ENCODE measurements at regions not wholly inside any gene's neighbourhood (a gene's known extent, or its start where the extent isn't known, plus 50 kb on each side); places are given as distances from the start of the nearest gene placed in this dataset.

DNA sequence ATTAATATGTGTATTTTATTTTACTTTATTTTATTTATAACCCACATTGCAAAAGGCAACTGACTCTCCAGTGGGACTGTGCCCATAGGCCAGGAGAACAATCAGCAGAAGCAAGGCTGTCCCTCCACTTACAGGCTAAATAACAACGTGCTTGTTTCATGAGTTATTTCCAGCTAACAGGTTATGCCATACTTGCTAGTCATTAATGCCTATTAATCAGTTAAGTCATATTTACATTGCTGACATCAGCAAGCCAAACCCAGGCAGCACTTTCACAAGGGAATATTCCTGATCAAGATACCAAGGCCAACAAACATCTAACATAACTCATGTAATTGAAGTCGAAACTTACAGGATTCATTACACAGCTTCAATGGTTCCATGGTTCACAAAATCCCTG is 92.1 kb downstream of the EN1 start:
- intact Hi-C loops (cut with DNase I; ENCODE audit: low total_unique reads), result no loop called here
- Histone ChIP-seq H3K4me1 (no peaks in the 10 kb centered on the region), H3K4me3 (no peak overlapping the region), H3K9me3 (no peaks in the 10 kb centered on the region), H3K36me3 (no peaks in the 10 kb centered on the region), H3K27ac (no peak overlapping the region), H3K27me3 (no peaks in the 10 kb centered on the region)
- in situ Hi-C loops (cut with MboI; ENCODE audit: low sequenced_read_pairs in 4 of 4), result loop anchor here in 2 of 4 donors (5.0 to 25.0 kb wide), 3 partner anchors 107 to 718 kb away; no protein-coding TSS in a partner anchor
- TF ChIP-seq POLR2A (IDR thresholded peaks at IDR 0.05), result no peak
- TF ChIP-seq, protein P1, sequence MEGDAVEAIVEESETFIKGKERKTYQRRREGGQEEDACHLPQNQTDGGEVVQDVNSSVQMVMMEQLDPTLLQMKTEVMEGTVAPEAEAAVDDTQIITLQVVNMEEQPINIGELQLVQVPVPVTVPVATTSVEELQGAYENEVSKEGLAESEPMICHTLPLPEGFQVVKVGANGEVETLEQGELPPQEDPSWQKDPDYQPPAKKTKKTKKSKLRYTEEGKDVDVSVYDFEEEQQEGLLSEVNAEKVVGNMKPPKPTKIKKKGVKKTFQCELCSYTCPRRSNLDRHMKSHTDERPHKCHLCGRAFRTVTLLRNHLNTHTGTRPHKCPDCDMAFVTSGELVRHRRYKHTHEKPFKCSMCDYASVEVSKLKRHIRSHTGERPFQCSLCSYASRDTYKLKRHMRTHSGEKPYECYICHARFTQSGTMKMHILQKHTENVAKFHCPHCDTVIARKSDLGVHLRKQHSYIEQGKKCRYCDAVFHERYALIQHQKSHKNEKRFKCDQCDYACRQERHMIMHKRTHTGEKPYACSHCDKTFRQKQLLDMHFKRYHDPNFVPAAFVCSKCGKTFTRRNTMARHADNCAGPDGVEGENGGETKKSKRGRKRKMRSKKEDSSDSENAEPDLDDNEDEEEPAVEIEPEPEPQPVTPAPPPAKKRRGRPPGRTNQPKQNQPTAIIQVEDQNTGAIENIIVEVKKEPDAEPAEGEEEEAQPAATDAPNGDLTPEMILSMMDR (IDR thresholded peaks at IDR 0.05 in 4 of 5, conservative IDR thresholded peaks at IDR 0.05 in 1 of 5), result no peak
- DNase-seq (no peak), ATAC-seq (no peak)

DNA sequence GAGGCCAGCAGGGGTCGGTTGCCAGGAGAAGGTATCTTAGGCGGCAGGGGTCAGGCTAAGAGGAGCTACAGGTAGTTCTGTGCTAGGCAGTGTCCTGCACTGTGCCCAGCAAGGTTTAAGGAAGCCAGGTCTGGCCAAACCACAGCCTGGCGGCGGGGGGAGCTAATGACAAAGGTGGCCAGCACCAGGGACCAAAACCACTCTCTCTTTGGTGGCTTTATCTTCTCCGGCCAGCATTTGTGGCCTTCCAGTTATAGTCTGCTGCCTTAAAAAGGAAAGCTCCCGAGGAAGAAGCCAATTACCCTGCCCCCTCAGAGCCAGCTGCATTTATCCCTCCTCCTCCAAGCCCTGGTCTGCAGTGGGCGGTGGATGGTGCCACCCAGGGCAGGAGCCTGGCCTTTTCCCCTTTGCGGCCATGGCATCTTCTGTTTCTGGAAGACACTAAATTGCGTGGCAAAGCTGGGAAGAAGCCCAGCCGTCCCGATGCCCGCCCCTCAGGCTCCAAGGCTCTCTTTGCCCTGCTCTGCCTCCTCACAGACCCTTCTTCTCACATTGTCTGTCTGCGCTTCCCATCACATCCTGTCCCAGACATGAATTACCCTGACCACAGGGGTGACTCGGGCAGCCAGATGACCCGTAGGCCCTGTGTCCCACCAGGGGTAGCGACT is 94.6 kb downstream of the EN1 start:
- Histone ChIP-seq H3K9me3 (no peaks in the 10 kb centered on the region), H3K4me3 (no peak overlapping the region), H3K36me3 (no peaks in the 10 kb centered on the region), H3K4me1 (no peaks in the 10 kb centered on the region), H3K27ac (no peak overlapping the region), H3K27me3 (no peaks in the 10 kb centered on the region)
- in situ Hi-C loops (cut with MboI; ENCODE audit: low sequenced_read_pairs in 4 of 4), result loop anchor here in 2 of 4 donors (25.0 kb wide), 2 partner anchors 541 to 716 kb away; no protein-coding TSS in a partner anchor
- DNase-seq, result no peak
- no peak for ATAC-seq
- intact Hi-C loops (cut with DNase I; ENCODE audit: low total_unique reads), result no loop called here
- TF ChIP-seq, protein P1 (IDR thresholded peaks at IDR 0.05 in 4 of 5, conservative IDR thresholded peaks at IDR 0.05 in 1 of 5), result no peak
- TF ChIP-seq POLR2A (IDR thresholded peaks at IDR 0.05), result no peak

- no peaks in the 10 kb centered on the region for H3K4me1 ChIP-seq
- DNase-seq, result no peak
- no peak overlapping the region for H3K4me3 ChIP-seq
- no peak for TF ChIP-seq POLR2A (IDR thresholded peaks at IDR 0.05)
- TF ChIP-seq, protein P1 (IDR thresholded peaks at IDR 0.05 in 4 of 5, conservative IDR thresholded peaks at IDR 0.05 in 1 of 5), result no peak
- H3K36me3 ChIP-seq, result no peaks in the 10 kb centered on the region
- no peaks in the 10 kb centered on the region for H3K9me3 ChIP-seq
- in situ Hi-C loops (cut with MboI; ENCODE audit: low sequenced_read_pairs in 4 of 4), result loop anchor here in 2 of 4 donors (25.0 kb wide), 2 partner anchors 539 to 714 kb away; no protein-coding TSS in a partner anchor
- H3K27ac ChIP-seq, result no peak overlapping the region
- no peaks in the 10 kb centered on the region for H3K27me3 ChIP-seq
- intact Hi-C loops (cut with DNase I; ENCODE audit: low total_unique reads), result no loop called here
- ATAC-seq, result no peak
These were observed 96.4 kb downstream of the EN1 start for GRCh38 chr2:118750959-118751565.

GRCh38 chr2:118748245-118748885 is 99.1 kb downstream of the EN1 start:
- no peak for TF ChIP-seq POLR2A (IDR thresholded peaks at IDR 0.05)
- TF ChIP-seq, protein P1 (IDR thresholded peaks at IDR 0.05 in 4 of 5, conservative IDR thresholded peaks at IDR 0.05 in 1 of 5), result no peak
- H3K4me3 ChIP-seq, result no peak overlapping the region
- ATAC-seq (no peak), DNase-seq (no peak)
- in situ Hi-C loops (cut with MboI; ENCODE audit: low sequenced_read_pairs in 4 of 4), result no loop called here
- H3K36me3 ChIP-seq, result no peaks in the 10 kb centered on the region
- intact Hi-C loops (cut with DNase I; ENCODE audit: low total_unique reads), result loop anchor here (10.0 kb wide), 2 partner anchors 164 to 1986 kb away; partner anchors contain the start of gene GLI2
- H3K27me3 ChIP-seq, result no peaks in the 10 kb centered on the region
- H3K9me3 ChIP-seq, result no peaks in the 10 kb centered on the region
- H3K27ac ChIP-seq, result no peak overlapping the region
- no peaks in the 10 kb centered on the region for H3K4me1 ChIP-seq
